ENCODE measurements at regions not wholly inside any gene's neighbourhood (a gene's known extent, or its start where the extent isn't known, plus 50 kb on each side); places are given as distances from the start of the nearest gene placed in this dataset.

DNA sequence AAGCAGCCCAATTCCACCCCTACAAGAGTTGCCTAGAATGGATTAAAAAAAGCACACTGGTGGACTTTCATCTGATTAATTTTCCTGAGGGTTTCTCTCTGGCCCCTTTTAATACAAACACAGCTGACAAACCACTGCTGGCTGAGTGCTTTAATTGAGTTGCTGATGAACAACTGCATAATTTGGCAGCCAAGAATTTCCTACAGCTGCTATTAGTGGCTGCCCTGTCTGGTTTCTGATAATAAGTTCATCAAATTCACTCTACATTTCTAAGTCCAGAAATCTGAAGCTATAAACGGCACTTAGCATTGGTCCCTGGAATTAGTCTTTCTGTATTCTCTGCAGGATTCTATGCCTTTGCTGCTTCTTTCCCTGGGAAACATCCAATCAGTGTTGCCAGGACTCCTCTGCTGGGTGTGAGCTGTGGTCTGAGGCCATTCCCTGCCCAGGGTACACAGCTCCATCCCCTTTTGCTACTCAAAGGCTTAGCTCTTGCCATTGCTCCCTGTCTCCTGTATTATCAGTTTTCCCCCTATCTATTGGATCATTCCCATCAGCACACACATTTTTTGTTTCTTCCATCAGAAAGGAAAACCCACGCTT, 110.6 kb downstream of the LSM5 start (continued):
- TF ChIP-seq, protein P1, sequence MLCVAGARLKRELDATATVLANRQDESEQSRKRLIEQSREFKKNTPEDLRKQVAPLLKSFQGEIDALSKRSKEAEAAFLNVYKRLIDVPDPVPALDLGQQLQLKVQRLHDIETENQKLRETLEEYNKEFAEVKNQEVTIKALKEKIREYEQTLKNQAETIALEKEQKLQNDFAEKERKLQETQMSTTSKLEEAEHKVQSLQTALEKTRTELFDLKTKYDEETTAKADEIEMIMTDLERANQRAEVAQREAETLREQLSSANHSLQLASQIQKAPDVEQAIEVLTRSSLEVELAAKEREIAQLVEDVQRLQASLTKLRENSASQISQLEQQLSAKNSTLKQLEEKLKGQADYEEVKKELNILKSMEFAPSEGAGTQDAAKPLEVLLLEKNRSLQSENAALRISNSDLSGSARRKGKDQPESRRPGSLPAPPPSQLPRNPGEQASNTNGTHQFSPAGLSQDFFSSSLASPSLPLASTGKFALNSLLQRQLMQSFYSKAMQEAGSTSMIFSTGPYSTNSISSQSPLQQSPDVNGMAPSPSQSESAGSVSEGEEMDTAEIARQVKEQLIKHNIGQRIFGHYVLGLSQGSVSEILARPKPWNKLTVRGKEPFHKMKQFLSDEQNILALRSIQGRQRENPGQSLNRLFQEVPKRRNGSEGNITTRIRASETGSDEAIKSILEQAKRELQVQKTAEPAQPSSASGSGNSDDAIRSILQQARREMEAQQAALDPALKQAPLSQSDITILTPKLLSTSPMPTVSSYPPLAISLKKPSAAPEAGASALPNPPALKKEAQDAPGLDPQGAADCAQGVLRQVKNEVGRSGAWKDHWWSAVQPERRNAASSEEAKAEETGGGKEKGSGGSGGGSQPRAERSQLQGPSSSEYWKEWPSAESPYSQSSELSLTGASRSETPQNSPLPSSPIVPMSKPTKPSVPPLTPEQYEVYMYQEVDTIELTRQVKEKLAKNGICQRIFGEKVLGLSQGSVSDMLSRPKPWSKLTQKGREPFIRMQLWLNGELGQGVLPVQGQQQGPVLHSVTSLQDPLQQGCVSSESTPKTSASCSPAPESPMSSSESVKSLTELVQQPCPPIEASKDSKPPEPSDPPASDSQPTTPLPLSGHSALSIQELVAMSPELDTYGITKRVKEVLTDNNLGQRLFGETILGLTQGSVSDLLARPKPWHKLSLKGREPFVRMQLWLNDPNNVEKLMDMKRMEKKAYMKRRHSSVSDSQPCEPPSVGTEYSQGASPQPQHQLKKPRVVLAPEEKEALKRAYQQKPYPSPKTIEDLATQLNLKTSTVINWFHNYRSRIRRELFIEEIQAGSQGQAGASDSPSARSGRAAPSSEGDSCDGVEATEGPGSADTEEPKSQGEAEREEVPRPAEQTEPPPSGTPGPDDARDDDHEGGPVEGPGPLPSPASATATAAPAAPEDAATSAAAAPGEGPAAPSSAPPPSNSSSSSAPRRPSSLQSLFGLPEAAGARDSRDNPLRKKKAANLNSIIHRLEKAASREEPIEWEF (IDR thresholded peaks at IDR 0.05; ENCODE audit: insufficient replicate concordance, low read depth, low read length), result no peak

DNA sequence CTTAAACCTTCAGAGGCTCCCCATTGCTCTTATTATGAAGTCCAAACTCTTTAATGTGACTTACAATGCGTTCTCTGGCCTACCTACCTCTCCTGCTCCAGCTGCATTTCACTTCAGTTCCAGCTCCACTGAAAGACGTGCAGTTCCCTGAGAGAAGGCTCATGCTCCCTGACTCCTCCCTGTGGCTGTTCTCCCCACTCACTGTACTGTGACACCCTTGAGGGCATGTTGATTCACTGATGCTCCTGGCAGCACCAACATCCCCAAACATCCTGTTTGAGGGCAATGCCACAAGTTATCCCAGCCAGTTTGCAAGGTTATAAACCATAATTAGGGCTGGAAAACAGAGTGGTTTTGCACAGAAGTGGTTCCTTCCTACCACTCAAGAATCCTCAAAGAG, 111.2 kb downstream of the LSM5 start:
- Histone ChIP-seq H3K4me3 (no peak overlapping the region), H3K9me3 (replicated peaks; ENCODE audit: control insufficient read depth, insufficient read depth, low read length) (no peaks in the 10 kb centered on the region), H2AFZ (ENCODE audit: control insufficient read depth, low read depth, low read length) (no peak overlapping the region), H3K9ac (ENCODE audit: control insufficient read depth, insufficient read depth, low read length) (no peak overlapping the region), H3K4me1 (ENCODE audit: control insufficient read depth, insufficient read depth, low read length) (no peaks in the 10 kb centered on the region), H3K79me2 (ENCODE audit: control insufficient read depth, insufficient read depth, low read length) (no peaks in the 10 kb centered on the region), H3K36me3 (ENCODE audit: control insufficient read depth in 2 of 2, insufficient read depth in 2 of 2, low read length in 1 of 2) (no peaks in the 10 kb centered on the region), H3K4me2 (ENCODE audit: control insufficient read depth, insufficient read depth) (no peak overlapping the region), H3K27me3 (replicated peaks in 1 of 2; ENCODE audit: control insufficient read depth in 2 of 2, insufficient read depth in 2 of 2, low read length in 1 of 2) (peaks cover 0 to 3% of the 10 kb centered on the region in 2 experiments; a peak in 1 of 4 replicates), H4K20me1 (ENCODE audit: control insufficient read depth, insufficient read depth) (no peaks in the 10 kb centered on the region), H3K27ac (ENCODE audit: control insufficient read depth, insufficient read depth) (no peak overlapping the region)
- DNase-seq (ENCODE audit: low read depth, low spot score), result no peak
- FAIRE-seq, result no peak
- RAD21 ChIA-PET (ENCODE audit: unreplicated experiment), result no interaction called here
- CTCF ChIA-PET, result interaction anchor here (1.0 to 1.3 kb wide), 2 partner anchors 17 to 31 kb away, joined by 3 to 4 read pairs; no protein-coding TSS in a partner anchor
- intact Hi-C loops (cut with micrococcal nuclease; ENCODE audit: unreplicated experiment) (no loop called here), in situ Hi-C loops (cut with MboI) (no loop called here)
- POLR2A ChIA-PET, result no interaction called here
- 3% methylated on average over 2 of the region's 2 CpGs for WGBS (ENCODE audit: insufficient coverage, insufficient replicate concordance, low lambda C conversion rate, missing lambda C conversion rate)
- SMC1A ChIA-PET (ENCODE audit: uncharacterized antibody, unreplicated experiment), result no interaction called here
- no TSS peak for BruUV-seq (replicated peaks)
- ATAC-seq, result no peak
- TF ChIP-seq MXI1 (IDR thresholded peaks at IDR 0.05; ENCODE audit: low read depth, low read length) (no peak), YBX1 (IDR thresholded peaks at IDR 0.05) (no peak), ATF7 (IDR thresholded peaks at IDR 0.05; ENCODE audit: low read depth) (no peak), MEF2B (IDR thresholded peaks at IDR 0.05; ENCODE audit: partially characterized antibody, poor library complexity, severe bottlenecking) (no peak), KDM1A (IDR thresholded peaks at IDR 0.05; ENCODE audit: borderline replicate concordance) (no peak), TCF7 (IDR thresholded peaks at IDR 0.05; ENCODE audit: borderline replicate concordance) (no peak), POLR2A (IDR thresholded peaks at IDR 0.05; ENCODE audit: low read depth, low read length) (no peak), IRF4 (IDR thresholded peaks at IDR 0.05; ENCODE audit: low read depth, low read length) (no peak)
